Fibroblast of pulmonary artery (primary cell): ENCODE measurements at regions not wholly inside any gene's neighbourhood (a gene's known extent, or its start where the extent isn't known, plus 50 kb on each side); places are given as distances from the start of the nearest gene placed in this dataset.

Experiments used
- DNase-seq: peaks from one replicate; pipeline ENCODE4 v3.0.0-alpha.2; 2010; ENCODE audit warnings: low read depth
- H3K4me3 ChIP-seq: replicated peaks from 2 replicates; pipeline ENCODE4 v1.5.1; 2011; ENCODE audit warnings: low read depth, mild to moderate bottlenecking, control low read depth, low read length, moderate library complexity
- CTCF ChIP-seq: IDR thresholded peaks from 2 replicates; pipeline ENCODE4 v1.5.1; 2011; ENCODE audit warnings: mild to moderate bottlenecking, control low read depth, low read length, inconsistent platforms; ENCODE audit errors: missing control alignments

DNA sequence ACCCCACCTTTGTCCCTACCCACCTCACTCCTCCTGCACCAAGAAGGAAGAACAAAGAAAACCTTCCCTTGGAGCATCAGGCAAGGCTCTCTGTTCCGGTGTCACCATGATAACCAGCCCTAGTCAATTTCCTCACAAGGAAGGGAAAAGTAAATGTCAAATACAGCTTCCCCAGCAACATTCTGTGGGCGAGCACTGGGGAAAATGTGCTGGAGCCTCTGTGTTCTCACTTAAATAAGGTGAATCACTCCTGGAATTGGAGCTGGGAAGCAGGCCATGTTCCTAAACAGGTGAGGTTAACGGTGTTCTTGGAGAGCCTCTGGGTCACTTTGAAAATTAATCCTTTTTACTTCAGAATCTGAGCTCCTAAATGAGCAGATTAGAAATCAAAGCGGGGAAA, 427.9 kb upstream of the ERCC4 start:
- no peak for TF ChIP-seq CTCF
- no peak for DNase-seq
- no peak overlapping the region for H3K4me3 ChIP-seq

DNA sequence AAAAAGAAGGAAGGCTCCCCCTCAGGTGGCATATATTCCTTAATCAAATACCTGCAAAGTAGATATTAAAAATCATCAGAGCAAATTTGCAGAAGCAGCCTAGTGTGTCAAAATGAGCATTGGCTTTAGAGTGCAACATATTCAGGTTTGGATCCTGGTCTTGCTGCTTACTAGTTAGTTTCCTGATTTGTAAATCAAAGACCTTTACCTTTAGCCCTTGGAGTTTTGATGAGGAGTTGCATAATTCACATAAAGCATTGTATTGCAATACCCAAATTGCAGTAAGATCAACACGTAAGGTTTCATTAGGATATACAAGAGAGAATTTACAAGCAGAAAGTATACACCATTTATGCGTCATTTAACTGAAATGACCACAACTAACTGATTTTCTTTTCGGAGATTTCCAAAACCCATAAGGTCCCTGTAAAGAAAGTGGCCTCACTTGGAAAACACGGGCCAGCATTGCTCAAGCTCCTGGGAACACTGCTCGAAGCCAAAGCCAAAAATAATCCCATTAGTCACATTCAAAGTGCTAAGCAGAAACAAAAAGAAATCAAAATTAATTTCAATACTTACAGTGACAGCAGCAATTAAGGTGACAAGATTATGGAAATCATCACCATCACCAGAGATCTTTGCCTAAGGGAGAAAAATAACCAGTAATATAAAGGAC, 415.9 kb upstream of the ERCC4 start:
- DNase-seq: no peak
- TF ChIP-seq CTCF: no peak
- no peak overlapping the region for H3K4me3 ChIP-seq

DNA sequence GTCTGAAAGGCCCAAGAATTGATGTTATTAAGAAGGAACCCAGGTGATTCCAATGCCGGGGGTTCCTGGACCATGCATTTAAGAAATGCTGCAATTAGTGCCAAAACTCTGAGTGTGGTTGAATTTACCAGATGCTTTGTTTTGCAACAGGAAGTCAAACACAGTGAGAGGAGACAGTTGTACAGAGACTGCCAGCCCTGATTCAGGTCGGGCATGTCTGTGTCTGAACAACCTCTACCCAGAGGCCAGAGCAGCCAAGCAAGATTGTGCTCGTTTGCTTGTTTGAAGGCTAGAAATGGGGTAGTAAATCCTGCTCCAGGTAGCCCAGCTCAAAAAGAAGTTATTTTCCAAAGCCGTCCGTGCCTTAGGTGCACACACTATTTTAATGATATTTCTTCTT, 412.4 kb upstream of the ERCC4 start:
- DNase-seq: no peak
- no peak overlapping the region for H3K4me3 ChIP-seq
- TF ChIP-seq CTCF: no peak

- no peak overlapping the region for H3K4me3 ChIP-seq
- TF ChIP-seq CTCF: no peak
- no peak for DNase-seq
Observed at GRCh38 chr16:13510425-13511151, 409.4 kb upstream of the ERCC4 start.

- TF ChIP-seq CTCF: no peak
- no peak for DNase-seq
- H3K4me3 ChIP-seq: no peak overlapping the region
Observed at GRCh38 chr16:13517841-13518240, 402.1 kb upstream of the ERCC4 start.

- no peak overlapping the region for H3K4me3 ChIP-seq
- no peak for DNase-seq
- TF ChIP-seq CTCF: no peak
Observed at GRCh38 chr16:13519871-13520270, 400.1 kb upstream of the ERCC4 start.

DNA sequence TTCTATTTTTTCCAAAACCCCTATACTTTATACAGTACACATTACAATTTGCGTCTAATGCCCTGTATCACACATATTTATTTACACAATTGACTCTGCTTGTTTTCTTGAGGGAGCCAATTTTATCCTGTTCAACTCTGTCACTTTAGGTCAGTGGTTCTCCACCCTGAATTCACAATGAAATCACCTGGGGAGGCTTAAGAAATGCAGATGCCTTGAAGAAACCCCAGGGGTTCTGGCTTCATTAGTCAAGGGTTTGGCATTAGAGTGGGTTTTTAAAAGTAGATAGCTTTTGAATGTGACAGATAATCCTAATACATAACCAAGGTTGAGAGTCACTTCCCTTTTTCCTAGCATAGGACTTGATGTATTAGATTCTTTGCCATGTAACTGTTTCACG, 398.6 kb upstream of the ERCC4 start:
- no peak for DNase-seq
- TF ChIP-seq CTCF: no peak
- H3K4me3 ChIP-seq: no peak overlapping the region
